ENCODE measurements at regions not wholly inside any gene's neighbourhood (a gene's known extent, or its start where the extent isn't known, plus 50 kb on each side); places are given as distances from the start of the nearest gene placed in this dataset.

GRCh38 chr5:40453689-40454088 lies 226.0 kb upstream of the PTGER4 start:
- TF ChIP-seq POLR2A (IDR thresholded peaks at IDR 0.05) = no peak
- TF ChIP-seq CTCF (IDR thresholded peaks at IDR 0.05) = no peak

Data from testis (tissue), 2 donors.